OCI-LY7 (cell line): ENCODE measurements at regions not wholly inside any gene's neighbourhood (a gene's known extent, or its start where the extent isn't known, plus 50 kb on each side); places are given as distances from the start of the nearest gene placed in this dataset.

ENCODE experiments used
- EZH2phosphoT487 ChIP-seq: fragments of 200-600 bp; sonication (generic); IDR thresholded peaks from 2 replicates; pipeline ENCODE4 v1.6.1; 2018; ENCODE audit warnings: low read depth, borderline replicate concordance, mild to moderate bottlenecking, mixed run types, antibody characterized with exemption, low read length, moderate library complexity, mixed read lengths
- TF ChIP-seq, protein P1 (sequence below): fragments of 200-600 bp; sonication (generic); conservative IDR thresholded peaks from 2 replicates; pipeline ENCODE4 v1.5.1; 2014; ENCODE audit warnings: mild to moderate bottlenecking, antibody characterized with exemption, low read length, moderate library complexity, mixed read lengths

- TF ChIP-seq, protein P1, sequence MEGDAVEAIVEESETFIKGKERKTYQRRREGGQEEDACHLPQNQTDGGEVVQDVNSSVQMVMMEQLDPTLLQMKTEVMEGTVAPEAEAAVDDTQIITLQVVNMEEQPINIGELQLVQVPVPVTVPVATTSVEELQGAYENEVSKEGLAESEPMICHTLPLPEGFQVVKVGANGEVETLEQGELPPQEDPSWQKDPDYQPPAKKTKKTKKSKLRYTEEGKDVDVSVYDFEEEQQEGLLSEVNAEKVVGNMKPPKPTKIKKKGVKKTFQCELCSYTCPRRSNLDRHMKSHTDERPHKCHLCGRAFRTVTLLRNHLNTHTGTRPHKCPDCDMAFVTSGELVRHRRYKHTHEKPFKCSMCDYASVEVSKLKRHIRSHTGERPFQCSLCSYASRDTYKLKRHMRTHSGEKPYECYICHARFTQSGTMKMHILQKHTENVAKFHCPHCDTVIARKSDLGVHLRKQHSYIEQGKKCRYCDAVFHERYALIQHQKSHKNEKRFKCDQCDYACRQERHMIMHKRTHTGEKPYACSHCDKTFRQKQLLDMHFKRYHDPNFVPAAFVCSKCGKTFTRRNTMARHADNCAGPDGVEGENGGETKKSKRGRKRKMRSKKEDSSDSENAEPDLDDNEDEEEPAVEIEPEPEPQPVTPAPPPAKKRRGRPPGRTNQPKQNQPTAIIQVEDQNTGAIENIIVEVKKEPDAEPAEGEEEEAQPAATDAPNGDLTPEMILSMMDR = no peak
- TF ChIP-seq EZH2phosphoT487 = no peak
These were observed 192.1 kb upstream of the ADAMTS5 start for GRCh38 chr21:27158967-27159366.
